ENCODE measurements at regions not wholly inside any gene's neighbourhood (a gene's known extent, or its start where the extent isn't known, plus 50 kb on each side); places are given as distances from the start of the nearest gene placed in this dataset.

DNA sequence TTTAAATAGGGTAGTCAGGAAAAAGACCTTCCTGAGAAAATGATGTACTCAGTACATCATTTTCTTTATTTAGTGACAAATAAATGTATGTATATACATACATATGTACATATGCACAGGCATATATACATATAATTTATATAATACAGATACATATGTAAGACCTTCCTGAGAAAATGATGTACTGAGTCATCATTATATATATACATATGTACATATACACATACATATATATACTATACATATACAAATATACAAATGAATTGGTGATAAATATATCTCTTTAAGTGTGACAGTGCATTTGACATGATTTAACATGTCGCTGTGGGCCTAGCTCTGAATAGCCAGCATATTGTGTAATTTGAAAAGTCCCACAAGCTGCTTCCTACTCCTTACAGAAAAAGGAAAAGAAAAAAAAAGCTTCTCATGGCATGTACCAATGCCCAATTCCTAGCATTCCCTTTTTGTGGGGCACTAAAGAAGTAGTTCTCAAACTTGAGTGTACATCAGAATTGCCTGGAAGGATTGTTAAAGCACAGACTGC lies 208.1 kb upstream of the UMPS start:
- TF ChIP-seq, protein P1, sequence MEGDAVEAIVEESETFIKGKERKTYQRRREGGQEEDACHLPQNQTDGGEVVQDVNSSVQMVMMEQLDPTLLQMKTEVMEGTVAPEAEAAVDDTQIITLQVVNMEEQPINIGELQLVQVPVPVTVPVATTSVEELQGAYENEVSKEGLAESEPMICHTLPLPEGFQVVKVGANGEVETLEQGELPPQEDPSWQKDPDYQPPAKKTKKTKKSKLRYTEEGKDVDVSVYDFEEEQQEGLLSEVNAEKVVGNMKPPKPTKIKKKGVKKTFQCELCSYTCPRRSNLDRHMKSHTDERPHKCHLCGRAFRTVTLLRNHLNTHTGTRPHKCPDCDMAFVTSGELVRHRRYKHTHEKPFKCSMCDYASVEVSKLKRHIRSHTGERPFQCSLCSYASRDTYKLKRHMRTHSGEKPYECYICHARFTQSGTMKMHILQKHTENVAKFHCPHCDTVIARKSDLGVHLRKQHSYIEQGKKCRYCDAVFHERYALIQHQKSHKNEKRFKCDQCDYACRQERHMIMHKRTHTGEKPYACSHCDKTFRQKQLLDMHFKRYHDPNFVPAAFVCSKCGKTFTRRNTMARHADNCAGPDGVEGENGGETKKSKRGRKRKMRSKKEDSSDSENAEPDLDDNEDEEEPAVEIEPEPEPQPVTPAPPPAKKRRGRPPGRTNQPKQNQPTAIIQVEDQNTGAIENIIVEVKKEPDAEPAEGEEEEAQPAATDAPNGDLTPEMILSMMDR (IDR thresholded peaks at IDR 0.05; ENCODE audit: insufficient read depth, missing control alignments) = no peak
- DNase-seq (ENCODE audit: insufficient read length, low spot score) (no peak), FAIRE-seq (no peak)

DNA sequence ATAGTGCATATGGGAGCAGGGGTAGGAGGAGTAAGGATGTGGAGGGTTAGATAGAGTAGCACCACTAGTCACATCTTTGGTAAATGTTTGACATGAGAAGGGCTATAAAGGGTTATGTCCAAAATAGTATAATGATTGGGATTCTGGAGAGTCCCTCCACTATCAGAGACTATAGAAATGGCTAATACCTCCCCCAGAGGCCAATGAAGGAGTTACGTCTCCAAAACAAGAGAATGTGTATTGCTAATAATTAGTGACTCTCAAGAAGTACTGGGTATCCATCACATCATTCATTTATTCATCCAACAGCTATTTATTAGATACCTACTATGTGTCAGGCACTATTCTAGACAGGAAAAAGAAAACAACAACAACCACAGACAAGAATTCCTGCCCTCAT lies 203.7 kb upstream of the UMPS start:
- DNase-seq (ENCODE audit: insufficient read length, low spot score) (no peak), FAIRE-seq (no peak)
- TF ChIP-seq, protein P1 (IDR thresholded peaks at IDR 0.05; ENCODE audit: insufficient read depth, missing control alignments) = no peak

DNA sequence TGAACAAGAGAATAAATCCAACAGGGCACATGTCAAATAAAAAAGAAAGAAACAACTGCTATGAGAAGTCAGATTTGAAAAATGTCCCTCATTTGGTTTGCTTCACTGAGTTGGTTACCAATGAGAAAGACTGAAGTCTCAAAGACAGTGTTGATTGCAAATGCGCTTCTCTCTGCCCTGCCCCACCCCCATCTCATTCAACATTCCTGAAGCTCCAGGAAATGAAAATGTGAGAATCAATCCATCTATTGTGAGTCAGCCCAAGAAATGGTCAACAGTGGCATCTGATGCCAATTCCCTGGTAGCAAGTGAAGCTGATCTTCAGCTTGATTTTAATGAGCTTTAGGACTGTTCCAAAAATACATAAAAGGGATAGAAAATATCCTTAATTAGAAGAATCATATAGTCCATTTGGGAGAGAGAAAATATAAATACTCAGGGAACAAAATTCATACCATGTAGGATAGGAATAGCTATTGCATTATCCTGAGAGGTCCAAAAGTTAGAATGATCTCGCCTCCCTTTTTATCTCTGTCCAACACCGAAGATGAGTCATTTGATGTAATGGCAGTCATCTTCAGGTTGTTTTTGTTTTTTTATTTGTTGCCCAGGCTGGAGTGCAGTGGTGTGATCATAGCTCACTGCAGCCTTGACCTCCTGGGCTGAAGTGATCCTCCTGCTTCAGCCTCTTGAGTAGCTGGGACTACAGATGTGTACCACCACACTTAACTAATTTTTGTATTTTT lies 200.3 kb upstream of the UMPS start:
- no peak for DNase-seq (ENCODE audit: insufficient read length, low spot score)
- FAIRE-seq = no peak
- TF ChIP-seq, protein P1 (IDR thresholded peaks at IDR 0.05; ENCODE audit: insufficient read depth, missing control alignments) = no peak

DNA sequence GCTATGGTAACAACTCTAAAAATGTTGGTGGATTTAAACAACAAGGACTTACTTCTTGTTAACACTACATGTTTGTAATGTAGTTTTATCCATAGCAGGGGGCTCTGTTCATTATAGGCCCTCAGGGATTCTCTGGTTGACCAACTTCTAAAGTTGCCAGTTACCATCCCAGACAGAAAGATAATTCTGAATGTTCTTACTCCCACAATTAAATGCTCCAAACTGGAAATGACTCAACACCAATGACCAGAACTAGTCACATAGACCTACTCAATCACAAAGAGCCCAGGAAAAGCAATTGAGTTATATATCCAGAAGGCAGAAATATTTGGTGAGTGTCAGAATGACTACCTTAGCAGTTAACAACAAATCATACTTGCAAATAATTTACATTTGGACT lies 199.3 kb upstream of the UMPS start:
- DNase-seq (ENCODE audit: insufficient read length, low spot score) (no peak), FAIRE-seq (no peak)
- TF ChIP-seq, protein P1 (IDR thresholded peaks at IDR 0.05; ENCODE audit: insufficient read depth, missing control alignments) = no peak

DNA sequence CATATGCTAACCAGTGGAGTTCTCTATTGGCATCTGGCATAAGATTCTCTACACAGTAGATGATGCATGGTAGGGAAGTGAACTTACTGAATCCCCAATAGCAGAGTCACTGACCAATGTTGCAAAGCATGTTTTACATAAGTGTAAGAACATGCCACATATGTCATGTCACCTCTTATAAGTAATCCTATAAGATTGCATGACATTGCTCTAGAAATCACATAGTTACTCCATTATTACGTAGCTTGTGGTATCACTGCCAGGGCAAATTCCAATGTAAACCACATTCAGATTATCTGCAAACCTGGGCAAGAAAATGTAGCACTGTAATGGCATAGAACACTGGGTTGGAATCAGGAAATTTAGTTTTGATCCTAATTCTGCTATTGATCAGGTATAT lies 198.2 kb upstream of the UMPS start:
- DNase-seq (ENCODE audit: insufficient read length, low spot score) (no peak), FAIRE-seq (no peak)
- TF ChIP-seq, protein P1 (IDR thresholded peaks at IDR 0.05; ENCODE audit: insufficient read depth, missing control alignments) = no peak

DNA sequence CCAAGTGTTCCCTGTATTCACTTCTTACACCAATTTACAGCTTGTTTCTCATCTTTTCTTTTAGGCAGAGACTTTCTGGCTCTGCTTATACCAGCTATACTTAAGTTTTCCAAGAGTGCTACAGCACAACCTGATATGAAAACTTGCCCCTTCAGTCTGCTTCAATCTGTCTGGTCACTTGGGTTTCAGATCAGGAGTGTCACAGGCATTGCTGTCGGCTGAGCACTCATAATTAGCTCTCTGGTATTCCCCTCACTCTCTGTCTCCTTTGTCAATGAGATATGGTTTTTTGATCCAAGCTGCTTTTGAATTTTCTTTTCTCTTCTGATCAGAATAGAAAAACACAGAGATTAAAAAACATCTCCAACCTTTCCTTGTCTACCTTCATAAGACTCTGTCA lies 194.9 kb upstream of the UMPS start:
- TF ChIP-seq, protein P1 (IDR thresholded peaks at IDR 0.05; ENCODE audit: insufficient read depth, missing control alignments) = no peak
- FAIRE-seq = no peak

DNA sequence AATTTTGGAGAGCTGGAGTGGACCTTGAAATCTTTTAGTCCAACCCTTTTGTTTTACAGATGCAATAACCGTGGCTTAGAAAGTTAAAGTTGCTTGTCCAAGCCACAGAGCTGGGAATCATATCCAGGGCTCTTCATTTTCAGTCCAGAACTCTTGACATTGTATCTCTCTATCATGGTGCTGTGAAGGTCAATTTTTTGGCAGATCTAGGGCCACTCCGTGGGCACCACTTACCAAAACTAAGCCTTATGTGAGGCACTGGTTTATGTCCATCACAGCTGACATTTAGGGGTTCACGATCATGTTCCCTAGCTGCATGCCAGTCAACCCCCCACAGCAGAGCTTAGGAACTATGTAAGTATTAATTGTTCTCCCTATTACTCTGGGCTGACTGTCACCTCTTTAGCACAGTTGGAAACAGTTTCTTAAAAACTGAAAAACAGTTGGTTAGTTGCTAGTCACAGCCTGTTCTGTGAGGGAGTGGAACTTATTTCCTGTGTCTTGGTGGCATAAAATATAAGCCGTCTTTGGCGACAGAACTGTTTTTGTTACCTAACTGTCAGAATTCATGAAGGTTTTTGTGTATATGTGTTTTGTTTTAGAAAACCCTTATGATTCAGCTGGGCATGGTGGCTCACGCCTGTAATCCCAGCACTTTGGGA lies 189.6 kb upstream of the UMPS start:
- TF ChIP-seq, protein P1 (IDR thresholded peaks at IDR 0.05; ENCODE audit: insufficient read depth, missing control alignments) = no peak
- DNase-seq (ENCODE audit: insufficient read length, low spot score) (no peak), FAIRE-seq (no peak)

More for the DNA sequence above, 194.9 kb upstream of the UMPS start:
- no peak for DNase-seq (ENCODE audit: insufficient read length, low spot score)

Data from D721Med (cell line).